WTC11 (cell line): ENCODE measurements at regions not wholly inside any gene's neighbourhood (a gene's known extent, or its start where the extent isn't known, plus 50 kb on each side); places are given as distances from the start of the nearest gene placed in this dataset.

Experiments used
- MXD4 ChIP-seq: fragments of 250-450 bp; sonication (Bioruptor Pico); IDR thresholded peaks from 2 replicates; pipeline ENCODE4 v1.8.0; 2021; ENCODE audit warnings: mild to moderate bottlenecking, moderate library complexity, borderline replicate concordance
- ZNF423 ChIP-seq: fragments of 250-450 bp; sonication (Bioruptor Pico); IDR thresholded peaks from 2 replicates; pipeline ENCODE4 v2.1.2; 2022; ENCODE audit warnings: mild to moderate bottlenecking, moderate library complexity

GRCh38 chr9:82132024-82132423 is 143.5 kb downstream of the SPATA31D1 start:
- no peak for TF ChIP-seq ZNF423 (CRISPR knock-in tag)
- no peak for TF ChIP-seq MXD4 (CRISPR knock-in tag)
